Stimulated activated CD4-positive, alpha-beta T cell treated with anti-CD3 and anti-CD28 coated beads, Interleukin-1b, Interleukin-23, amount 100 ng/mL, for 48 hours (primary cell): ENCODE measurements at regions not wholly inside any gene's neighbourhood (a gene's known extent, or its start where the extent isn't known, plus 50 kb on each side); places are given as distances from the start of the nearest gene placed in this dataset.
"Not testable (repeated sequence)": the region's sequence is repeated elsewhere in the genome, so short reads cannot be mapped to it uniquely, and the experiment has no call there.

Experiments used
- DNase-seq: peaks from one replicate; pipeline ENCODE4 v3.0.0-alpha.2; 2020

DNA sequence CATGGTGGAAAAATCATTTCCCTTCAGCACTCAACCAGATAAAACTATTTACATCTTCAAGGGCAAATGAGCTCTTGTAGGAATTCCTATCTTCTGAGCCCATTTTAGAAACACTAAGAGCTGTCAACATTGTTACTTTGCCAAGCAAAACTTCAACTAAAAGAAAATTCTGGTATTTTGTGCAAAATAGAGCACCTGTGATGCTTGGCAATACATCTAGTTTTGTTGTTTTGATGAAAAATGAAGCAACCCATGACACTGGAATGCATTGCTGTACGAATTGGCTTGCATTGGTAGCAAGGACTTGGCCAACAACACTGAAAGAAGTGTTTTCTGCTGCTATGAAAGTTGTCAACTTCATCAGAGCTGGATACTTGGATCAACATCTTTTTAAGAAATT is 194.4 kb downstream of the COX18 start:
- DNase-seq, result no peak

GRCh38 chr4:72864898-72865297 is 204.6 kb downstream of the COX18 start:
- DNase-seq, result no peak

DNA sequence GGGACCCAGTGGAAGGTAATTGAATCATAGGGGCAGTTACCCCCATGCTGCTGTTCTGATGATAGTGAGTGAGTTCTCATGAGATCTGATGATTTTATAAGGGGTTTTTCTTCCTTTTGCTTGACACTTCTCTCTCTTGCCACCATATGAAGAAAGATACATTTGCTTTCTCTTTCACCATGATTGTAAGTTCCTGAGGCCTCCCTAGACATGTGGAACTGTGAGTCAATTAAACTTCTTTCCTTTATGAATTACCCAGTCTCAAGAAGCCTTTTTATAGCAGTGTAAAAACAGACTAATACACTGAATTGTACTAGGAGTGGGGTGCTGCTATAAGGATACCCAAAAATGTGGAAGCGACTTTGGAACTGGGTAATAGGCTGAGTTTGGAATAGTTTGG is 205.2 kb downstream of the COX18 start:
- DNase-seq, result not testable (repeated sequence)

GRCh38 chr4:72860766-72861165 is 208.8 kb downstream of the COX18 start:
- no peak for DNase-seq

- DNase-seq, result no peak
Measured at GRCh38 chr4:72858328-72858727, 211.2 kb downstream of the COX18 start.

GRCh38 chr4:72857787-72858186 is 211.7 kb downstream of the COX18 start:
- no peak for DNase-seq

DNA sequence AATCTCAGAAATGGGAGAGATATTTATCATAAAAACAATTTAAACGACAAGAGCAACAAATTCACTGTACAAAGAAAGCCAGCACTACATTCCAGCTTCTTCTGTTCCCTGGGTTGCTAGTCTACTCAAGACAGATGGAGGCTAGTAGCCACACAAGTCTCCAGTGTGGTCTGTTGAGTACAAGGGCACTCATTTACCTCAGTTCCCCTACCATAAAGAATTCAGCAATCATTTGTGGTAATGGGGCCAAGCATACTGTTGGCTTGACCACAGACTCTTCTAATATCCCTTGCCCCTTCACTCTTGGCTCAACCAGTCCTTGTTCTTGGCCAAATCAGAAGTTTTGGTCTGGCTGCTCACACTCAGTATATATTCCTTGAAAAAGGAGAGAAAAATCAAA is 212.3 kb downstream of the COX18 start:
- no peak for DNase-seq

DNA sequence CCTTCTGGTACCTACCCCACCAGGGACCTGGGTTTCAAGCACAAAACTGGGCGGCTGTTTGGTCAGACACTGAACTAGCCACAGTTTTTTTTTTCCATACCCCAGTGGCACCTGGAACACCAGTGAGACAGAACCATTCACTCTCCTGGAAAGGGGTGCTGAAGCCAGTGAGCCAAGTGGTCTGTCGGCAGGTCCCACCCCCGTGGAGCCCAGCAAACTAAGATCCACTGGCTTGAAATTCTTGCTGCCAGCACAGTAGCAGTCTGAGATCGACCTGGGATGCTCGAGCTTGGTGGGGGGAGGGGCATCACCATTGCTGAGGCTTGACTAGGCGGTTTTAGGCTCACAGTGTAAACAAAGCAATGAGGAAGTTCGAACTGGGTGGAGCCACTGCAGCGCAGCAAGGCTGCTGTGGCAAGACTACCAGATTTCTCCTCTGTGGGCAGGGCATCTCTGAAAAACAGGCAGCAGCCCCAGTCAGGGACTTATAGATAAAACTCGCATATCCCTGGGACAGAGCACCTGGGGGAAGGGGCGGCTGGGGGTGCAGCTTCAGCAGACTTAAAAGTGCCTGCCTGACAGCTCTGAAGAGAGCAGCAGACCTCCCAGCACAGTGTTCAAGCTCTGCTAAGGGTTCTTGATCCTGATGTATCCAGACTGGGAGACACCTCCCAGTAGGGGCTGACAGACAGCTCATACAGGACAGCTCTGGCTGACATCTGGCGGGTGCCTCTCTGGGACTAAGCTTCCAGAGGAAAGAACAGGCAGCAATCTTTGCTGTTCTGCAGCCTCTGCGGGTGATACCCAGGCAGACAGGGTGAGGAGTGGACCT is 223.0 kb downstream of the COX18 start:
- no peak for DNase-seq

DNA sequence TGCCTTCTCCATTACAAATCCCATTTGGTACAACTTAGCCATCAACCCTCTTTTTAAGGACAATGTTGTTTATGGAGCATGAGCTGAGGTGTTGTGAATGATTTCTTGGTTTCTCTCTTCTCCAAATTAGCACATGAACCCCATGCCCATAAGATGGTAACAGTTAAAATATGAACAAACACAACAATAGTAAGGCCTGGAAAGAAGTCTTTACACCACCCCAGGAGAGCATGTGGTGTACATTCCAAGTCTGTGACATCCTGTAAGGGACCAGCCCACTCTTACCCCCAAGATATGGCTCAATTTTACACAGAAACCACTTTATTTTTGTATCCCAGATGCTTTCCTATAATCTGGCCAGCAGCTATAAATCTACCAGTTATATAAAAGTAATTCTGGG is 226.1 kb downstream of the COX18 start:
- DNase-seq, result no peak

- no peak for DNase-seq
Measured at GRCh38 chr4:72842323-72842722, 227.2 kb downstream of the COX18 start.

GRCh38 chr4:72840166-72840565 is 229.3 kb downstream of the COX18 start:
- DNase-seq, result not testable (repeated sequence)

- DNase-seq, result no peak
Measured at GRCh38 chr4:72828864-72829263, 240.7 kb downstream of the COX18 start.

DNA sequence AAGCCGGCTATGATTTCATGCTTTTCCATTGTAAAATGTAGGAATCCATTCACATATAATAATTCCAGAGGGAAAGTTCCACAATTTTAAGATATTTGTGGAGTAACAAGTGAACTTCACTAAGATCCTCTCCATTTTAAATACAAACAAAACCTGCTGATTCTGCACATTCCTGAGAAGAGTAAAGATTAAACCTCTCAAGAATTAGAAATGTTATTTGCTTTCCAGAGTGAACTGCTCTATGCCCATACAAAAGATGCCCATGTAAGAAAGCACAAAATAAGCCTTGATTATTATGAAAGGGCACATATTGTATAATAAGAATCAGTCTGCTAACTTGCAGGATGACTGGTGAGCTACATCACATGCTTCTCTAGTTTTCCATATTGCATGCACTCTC is 241.5 kb downstream of the COX18 start:
- DNase-seq, result no peak

- no peak for DNase-seq
Measured at GRCh38 chr4:72820107-72820506, 249.4 kb downstream of the COX18 start.

- DNase-seq, result no peak
Measured at GRCh38 chr4:72817012-72817411, 248.0 kb upstream of the ADAMTS3 start.

DNA sequence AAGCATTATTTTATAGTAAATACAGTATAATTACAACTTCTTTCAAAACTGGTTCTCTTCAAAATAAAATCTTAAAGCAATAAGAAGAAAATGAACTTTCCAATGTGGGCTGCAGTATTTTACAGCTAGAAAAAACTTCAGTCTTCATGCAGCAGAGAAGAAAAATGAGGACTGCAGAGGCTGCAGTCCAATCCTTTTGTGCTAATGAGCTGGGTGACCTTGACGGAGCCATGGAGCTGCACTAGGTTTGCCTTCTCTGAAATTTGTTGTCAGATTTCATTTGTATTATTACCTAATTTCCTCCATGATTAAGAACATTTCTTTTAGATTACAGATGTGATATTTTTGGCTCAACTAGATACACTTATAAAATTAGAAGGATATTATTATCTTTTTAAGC is 245.2 kb upstream of the ADAMTS3 start:
- no peak for DNase-seq

DNA sequence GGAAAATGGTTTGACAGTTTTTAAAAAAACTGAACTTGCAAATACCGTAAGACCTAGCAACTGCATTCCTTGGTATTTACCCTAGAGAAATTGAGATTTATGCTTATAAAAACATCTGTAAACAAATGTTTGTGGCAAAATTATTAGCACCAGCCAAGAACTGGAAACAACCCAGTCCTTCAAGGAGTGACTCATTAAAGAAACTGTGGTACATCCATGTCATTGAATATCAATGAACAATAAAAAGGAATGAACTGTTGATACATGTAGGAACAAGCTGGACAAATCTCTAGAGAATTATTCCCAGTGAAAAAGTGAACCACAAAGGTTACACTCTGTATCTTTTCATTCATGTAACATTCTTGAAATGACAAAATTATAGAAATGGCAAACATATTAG is 240.2 kb upstream of the ADAMTS3 start:
- DNase-seq, result no peak

GRCh38 chr4:72805284-72805683 is 236.3 kb upstream of the ADAMTS3 start:
- DNase-seq, result no peak

DNA sequence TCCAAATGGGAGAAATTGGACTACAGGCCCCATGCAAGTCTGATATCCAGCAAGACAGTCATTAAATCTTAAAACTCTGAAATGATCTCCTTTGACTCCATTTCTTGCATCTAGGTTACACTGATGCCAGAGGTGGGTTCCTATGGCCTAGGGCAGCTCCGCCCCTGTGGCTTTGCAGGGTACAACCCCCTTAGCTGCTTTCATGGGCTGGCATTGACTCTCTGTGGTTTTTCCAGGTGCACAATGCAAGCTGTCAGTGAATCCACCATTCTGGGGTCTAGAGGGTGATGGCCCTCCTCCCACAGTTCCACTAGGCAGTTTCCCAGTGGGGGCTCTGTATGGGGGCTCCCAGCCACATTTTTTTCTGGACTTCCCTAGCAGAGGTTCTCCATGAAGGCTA is 228.5 kb upstream of the ADAMTS3 start:
- DNase-seq, result no peak

GRCh38 chr4:72791054-72791453 is 222.0 kb upstream of the ADAMTS3 start:
- no peak for DNase-seq

DNA sequence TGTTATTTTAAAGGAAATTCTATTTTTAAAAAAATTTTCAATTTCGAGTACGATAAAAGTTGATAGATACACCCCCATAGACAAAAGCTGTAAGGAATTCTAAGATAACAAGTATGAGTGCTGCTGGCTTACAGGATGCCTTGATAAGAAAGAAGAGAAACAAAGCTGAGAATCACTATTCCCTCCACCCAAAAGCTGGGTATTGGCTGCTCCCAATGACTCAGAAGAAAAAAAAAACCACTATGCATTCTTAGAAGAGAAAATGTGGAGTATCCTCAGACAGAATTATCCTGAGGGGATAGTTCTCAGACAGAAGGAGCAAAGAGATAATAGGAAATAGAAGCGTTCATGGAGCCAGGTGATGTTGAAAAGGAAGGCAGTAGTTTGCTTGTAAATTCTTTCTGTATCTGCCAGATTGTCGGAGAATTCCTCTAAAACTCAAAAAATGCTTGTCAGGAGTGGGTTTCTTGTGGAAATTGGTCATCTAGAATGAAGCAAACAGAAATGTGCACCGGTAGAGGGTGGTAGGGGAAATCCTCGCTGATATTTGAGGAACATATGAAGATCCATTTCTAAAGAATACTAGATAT is 217.5 kb upstream of the ADAMTS3 start:
- no peak for DNase-seq

GRCh38 chr4:72779241-72779640 is 210.2 kb upstream of the ADAMTS3 start:
- no peak for DNase-seq

- DNase-seq, result no peak
Measured at GRCh38 chr4:72777436-72777835, 208.4 kb upstream of the ADAMTS3 start.

DNA sequence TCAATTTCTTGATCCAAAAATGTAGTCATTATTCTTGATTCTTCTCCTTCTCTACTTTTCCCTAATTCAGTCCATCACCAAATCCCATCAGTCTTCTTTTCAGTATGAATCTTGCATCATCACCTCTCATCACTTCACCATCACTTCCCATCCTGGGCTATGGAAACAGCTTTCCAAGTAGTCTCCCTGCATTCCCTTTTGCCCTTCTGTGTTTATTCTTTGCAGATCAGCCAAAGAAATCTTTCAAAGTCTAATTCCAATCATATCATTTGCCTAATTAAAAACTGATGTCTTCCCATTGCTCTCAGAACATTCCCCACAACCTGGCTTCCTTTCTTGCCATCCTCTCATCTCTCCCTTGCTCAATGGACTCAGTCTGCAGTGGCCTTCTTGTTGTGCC is 201.7 kb upstream of the ADAMTS3 start:
- no peak for DNase-seq

- DNase-seq, result no peak
Measured at GRCh38 chr4:72768364-72768763, 199.3 kb upstream of the ADAMTS3 start.
